HG02852 (cell line): ENCODE measurements at regions not wholly inside any gene's neighbourhood (a gene's known extent, or its start where the extent isn't known, plus 50 kb on each side); places are given as distances from the start of the nearest gene placed in this dataset.

Source experiments
- ATAC-seq: cut with Tn5 transposase; IDR thresholded peaks from one replicate; pipeline ENCODE4 v1.9.1; 2021; ENCODE audit warnings: mild to moderate bottlenecking, moderate library complexity; ENCODE audit not compliant: unreplicated experiment

DNA sequence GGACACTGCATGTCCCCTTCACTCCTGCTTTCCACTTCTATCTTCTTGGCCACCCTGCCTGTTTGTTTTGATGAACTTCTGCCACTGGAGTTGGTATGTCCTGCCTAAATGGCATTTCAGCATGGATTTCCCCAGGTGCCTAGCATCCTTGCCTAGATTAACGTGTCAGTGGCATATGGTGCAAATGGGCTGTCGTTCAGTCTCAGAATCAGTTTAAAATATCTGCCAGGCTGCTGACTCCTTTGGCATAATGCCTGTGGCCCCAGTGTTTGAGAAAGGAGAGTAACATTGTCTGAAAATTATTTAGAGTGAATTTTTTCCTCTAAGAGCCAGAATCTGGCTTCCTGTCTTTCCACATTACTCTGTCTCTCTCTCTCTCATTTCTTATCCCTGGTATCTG is 64.9 kb upstream of the BARHL2 start:
- ATAC-seq, result no peak

DNA sequence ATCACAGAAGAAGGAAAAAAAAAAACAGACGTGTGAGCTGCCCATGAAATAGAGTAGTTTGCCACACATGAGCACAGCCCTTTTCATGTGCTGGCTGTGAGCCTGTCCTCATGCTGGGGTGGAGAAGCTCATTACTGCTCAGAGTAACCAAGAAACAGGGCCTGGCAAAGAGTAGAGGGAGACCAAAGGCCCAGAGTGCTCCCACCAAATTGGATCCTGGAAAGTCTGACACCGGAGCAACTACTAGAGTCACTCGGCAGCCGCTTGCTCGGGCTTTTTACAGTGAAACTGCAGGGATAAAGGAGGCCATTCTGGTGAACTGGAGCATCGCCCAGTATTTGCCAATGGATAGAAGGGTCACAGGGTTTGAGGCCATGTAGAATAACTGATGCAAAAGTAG is 64.4 kb upstream of the BARHL2 start:
- no peak for ATAC-seq

DNA sequence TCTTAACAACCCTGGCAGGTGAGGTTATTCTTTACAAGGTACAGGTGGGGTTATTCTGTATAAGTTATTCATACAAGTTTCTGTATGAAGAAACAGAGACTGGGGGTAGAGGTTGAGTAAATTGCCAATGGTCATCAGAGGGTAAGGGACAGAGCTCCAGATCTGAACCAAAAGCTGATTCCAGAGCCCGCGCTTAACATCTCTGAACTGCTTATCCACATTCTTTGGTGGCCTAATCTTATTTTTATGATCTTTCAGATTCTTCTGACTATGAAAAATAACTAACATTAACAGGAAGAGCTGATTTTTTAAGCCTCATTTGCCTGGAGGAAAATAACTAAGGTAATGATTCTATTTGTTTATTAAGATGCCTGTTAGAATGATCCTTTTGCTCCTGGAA is 63.9 kb upstream of the BARHL2 start:
- ATAC-seq, result no peak

DNA sequence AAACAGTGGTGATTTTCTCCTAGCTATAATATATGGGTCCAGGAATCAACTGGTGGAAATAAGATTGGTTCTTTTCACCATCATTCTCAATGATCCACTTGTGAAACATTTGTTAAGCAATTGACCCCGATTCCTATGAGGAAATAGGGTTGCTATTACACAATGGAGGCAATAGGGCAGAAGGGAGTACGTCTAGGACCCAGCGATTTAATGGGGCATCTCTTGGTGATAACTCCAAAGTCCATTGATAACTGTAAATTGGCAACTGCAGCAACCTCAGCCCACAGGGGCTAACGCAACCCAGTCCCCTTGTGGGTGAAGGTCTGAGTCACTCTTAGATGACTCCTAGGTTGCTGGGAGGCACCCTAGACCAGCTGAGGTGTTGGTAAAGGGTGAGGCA is 62.5 kb upstream of the BARHL2 start:
- no peak for ATAC-seq

DNA sequence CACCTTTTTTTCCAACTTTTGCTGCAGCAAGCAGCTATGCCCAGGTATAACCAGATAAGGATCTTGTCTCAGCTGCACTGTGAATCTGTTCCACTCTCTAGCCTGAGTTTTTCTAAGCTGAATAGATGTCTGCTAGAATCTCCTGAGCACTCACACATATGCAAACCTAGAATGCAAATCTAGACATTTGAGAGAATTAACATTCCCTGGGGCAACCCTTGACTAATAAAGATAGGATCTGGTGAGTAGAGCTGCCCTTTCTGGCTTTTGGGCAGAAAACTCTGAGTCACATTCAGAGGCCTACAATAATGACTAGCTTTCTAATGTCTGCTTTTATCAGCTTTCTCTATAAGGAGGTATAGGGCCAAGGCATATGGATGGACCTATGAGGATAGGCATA is 61.4 kb upstream of the BARHL2 start:
- no peak for ATAC-seq

DNA sequence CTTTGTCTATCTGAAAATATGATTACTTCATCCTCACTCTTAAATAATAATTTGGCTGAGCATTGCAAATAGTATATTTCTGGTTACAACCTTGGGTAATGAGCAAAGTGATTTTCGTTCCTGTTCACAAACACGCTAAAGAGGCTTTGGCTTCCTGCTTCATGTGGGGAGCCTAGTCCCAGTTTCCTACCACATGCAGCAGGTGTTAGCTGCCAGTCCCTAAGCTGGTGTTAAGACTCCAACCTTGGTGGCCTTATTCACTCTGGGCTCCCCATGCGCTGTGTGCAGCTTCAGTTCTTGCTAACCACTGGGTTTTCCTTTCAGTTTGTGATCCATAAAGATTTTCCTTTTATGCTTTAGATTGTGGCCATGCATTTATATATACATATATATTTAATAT is 56.7 kb upstream of the BARHL2 start:
- no peak for ATAC-seq

DNA sequence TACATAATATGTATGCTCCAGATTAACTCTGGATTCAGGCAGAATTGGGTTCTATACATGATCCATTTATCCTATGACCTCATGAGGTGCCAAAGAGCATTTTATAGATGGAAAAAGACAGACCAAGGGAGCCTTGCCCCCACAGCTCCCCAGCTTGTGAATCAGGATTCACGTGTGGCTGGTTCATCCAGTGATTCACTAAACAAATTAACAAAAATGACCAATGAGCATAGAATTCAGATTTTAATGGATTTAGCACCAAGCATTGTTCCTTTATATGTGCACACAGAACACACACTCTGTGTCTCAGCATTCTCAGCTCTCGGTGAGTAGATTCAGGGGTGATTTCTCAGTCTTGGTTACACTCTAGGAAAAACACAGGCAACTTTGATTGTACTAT is 51.7 kb upstream of the BARHL2 start:
- ATAC-seq, result no peak

DNA sequence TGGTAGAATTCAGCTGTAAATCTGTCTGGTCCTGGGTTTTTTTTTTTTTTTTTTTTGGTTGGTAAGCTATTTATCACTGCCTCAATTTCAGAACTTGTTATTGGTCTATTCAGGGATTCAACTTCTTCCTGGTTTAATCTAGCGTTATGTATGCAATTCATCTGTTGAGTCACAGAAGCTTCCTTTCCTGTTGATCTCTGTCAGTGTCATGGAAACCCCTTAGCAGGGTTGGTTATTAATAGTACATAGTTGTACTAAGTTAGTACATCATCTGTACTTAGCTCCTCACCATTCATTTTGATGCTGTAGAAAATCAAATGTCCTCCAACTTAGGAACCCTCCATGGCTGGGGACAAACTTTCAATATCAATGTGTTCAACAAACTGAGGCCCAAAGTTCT is 51.0 kb upstream of the BARHL2 start:
- no peak for ATAC-seq
